Smooth muscle cell (in vitro differentiated cells): ENCODE measurements at regions not wholly inside any gene's neighbourhood (a gene's known extent, or its start where the extent isn't known, plus 50 kb on each side); places are given as distances from the start of the nearest gene placed in this dataset.
A peak's percentile ranks its signal among the peaks of the same experiment; 100 is the strongest.

Experiments
- DNase-seq: peaks from one replicate; lab custom pipeline; 2025; ENCODE audit not compliant: unreplicated experiment; lab: John Stamatoyannopoulos, UW
- H2AFZ ChIP-seq: fragments of 200-600 bp; sonication (generic); 2 replicates; pipeline ENCODE4 v1.6.0; 2016; ENCODE audit warnings: antibody characterized with exemption, low read depth, mild to moderate bottlenecking
- H3F3A ChIP-seq: fragments of 200-600 bp; sonication (generic); 2 replicates; pipeline ENCODE4 v1.6.0; 2017; ENCODE audit warnings: antibody characterized with exemption, low read depth
- H3K27ac ChIP-seq: fragments of 200-600 bp; sonication (generic); 2 replicates; pipeline ENCODE4 v1.5.1; 2016; ENCODE audit warnings: low read depth, mild to moderate bottlenecking
- H3K27me3 ChIP-seq: fragments of 200-600 bp; sonication (generic); 2 replicates; pipeline ENCODE4 v1.6.1; 2016; ENCODE audit warnings: low read depth, mild to moderate bottlenecking
- H3K36me3 ChIP-seq: fragments of 200-600 bp; sonication (generic); 2 replicates; pipeline ENCODE4 v1.5.1; 2016; ENCODE audit warnings: low read depth
- H3K4me1 ChIP-seq: fragments of 200-600 bp; sonication (generic); 2 replicates; pipeline ENCODE4 v1.5.1; 2016; ENCODE audit warnings: low read depth
- H3K4me2 ChIP-seq: fragments of 200-600 bp; sonication (generic); 2 replicates; pipeline ENCODE4 v1.6.0; 2016; ENCODE audit warnings: mild to moderate bottlenecking
- H3K4me3 ChIP-seq: fragments of 200-600 bp; sonication (generic); 2 replicates; pipeline ENCODE4 v1.5.1; 2016; ENCODE audit warnings: mild to moderate bottlenecking
- H3K79me2 ChIP-seq: fragments of 200-600 bp; sonication (generic); 2 replicates; pipeline ENCODE4 v1.6.0; 2016; ENCODE audit warnings: low read depth, mild to moderate bottlenecking
- H3K9ac ChIP-seq: fragments of 200-600 bp; sonication (generic); 2 replicates; pipeline ENCODE4 v1.6.0; 2016; ENCODE audit warnings: low read depth
- H3K9me3 ChIP-seq: fragments of 200-600 bp; sonication (generic); replicated peaks from 2 replicates; pipeline ENCODE4 v1.5.1; 2016; ENCODE audit warnings: low read depth
- H4K20me1 ChIP-seq: fragments of 200-600 bp; sonication (generic); 2 replicates; pipeline ENCODE4 v1.6.0; 2016; ENCODE audit warnings: low read depth
- CTCF ChIP-seq: fragments of 200-600 bp; sonication (generic); IDR thresholded peaks from 2 replicates; pipeline ENCODE4 v1.5.1; 2017; ENCODE audit warnings: borderline replicate concordance, mild to moderate bottlenecking, antibody characterized with exemption; ENCODE audit not compliant: insufficient read depth, poor library complexity, severe bottlenecking
- WGBS: methylation state at CpG from one replicate; pipeline ENCODE4 v1.1.7; 2016; ENCODE audit warnings: low lambda C conversion rate; 5-methylcytosine and 5-hydroxymethylcytosine counted together

GRCh38 chrX:26851981-26852380 is 611.2 kb downstream of the PPP4R3C start:
- Histone ChIP-seq H3K27me3 (no peaks in the 10 kb centered on the region), H3K9me3 (no peaks in the 10 kb centered on the region), H3K9ac (no peak overlapping the region), H3K79me2 (no peaks in the 10 kb centered on the region), H3K36me3 (no peaks in the 10 kb centered on the region), H3K27ac (no peak overlapping the region), H2AFZ (no peak overlapping the region), H3K4me2 (no peak overlapping the region), H4K20me1 (no peaks in the 10 kb centered on the region), H3K4me3 (no peak overlapping the region), H3F3A (no peaks in the 10 kb centered on the region), H3K4me1 (no peaks in the 10 kb centered on the region)
- DNase-seq = no peak
- peak; percentile 27 for TF ChIP-seq CTCF
- WGBS = 25% methylated on average over 1 of the region's 1 CpG

- no peaks in the 10 kb centered on the region for H3K4me1 ChIP-seq
- DNase-seq = no peak
- no peak overlapping the region for H3K27ac ChIP-seq
- H3K4me2 ChIP-seq = no peak overlapping the region
- H3K79me2 ChIP-seq = no peaks in the 10 kb centered on the region
- no peaks in the 10 kb centered on the region for H3K36me3 ChIP-seq
- H2AFZ ChIP-seq = no peak overlapping the region
- 54% methylated on average over 2 of the region's 2 CpGs for WGBS
- no peaks in the 10 kb centered on the region for H3K27me3 ChIP-seq
- H4K20me1 ChIP-seq = no peaks in the 10 kb centered on the region
- no peaks in the 10 kb centered on the region for H3F3A ChIP-seq
- TF ChIP-seq CTCF = no peak
- no peak overlapping the region for H3K4me3 ChIP-seq
- no peaks in the 10 kb centered on the region for H3K9me3 ChIP-seq
- H3K9ac ChIP-seq = no peak overlapping the region
Measured at GRCh38 chrX:26848511-26848910, 614.6 kb downstream of the PPP4R3C start.

DNA sequence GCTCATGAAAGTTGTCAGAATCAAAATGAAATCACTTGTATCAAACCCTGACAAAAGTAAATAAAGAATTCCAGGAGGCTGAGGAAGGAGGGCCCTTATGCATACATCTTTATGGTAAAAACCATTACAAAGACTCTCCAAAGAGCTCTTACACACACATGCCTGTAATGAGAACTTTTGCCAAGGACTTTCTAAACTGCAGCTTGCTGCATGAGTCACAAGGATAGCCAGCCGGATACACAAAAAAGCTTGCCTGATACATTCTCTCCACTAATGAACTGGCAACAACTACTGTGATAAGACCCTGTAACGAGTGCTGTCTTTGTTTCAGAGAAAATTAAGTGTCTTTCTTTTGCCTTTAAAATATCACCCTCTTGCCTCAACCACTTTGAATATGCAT is 618.1 kb downstream of the PPP4R3C start:
- no peaks in the 10 kb centered on the region for H3K4me1 ChIP-seq
- no peak for DNase-seq
- H3K36me3 ChIP-seq = no peaks in the 10 kb centered on the region
- WGBS = 23% methylated on average over 2 of the region's 2 CpGs
- H3K4me3 ChIP-seq = no peak overlapping the region
- no peaks in the 10 kb centered on the region for H3F3A ChIP-seq
- H3K9me3 ChIP-seq = no peaks in the 10 kb centered on the region
- H2AFZ ChIP-seq = no peak overlapping the region
- H3K27me3 ChIP-seq = no peaks in the 10 kb centered on the region
- no peak overlapping the region for H3K4me2 ChIP-seq
- no peak overlapping the region for H3K27ac ChIP-seq
- H3K79me2 ChIP-seq = no peaks in the 10 kb centered on the region
- no peaks in the 10 kb centered on the region for H4K20me1 ChIP-seq
- no peak for TF ChIP-seq CTCF
- no peak overlapping the region for H3K9ac ChIP-seq

GRCh38 chrX:26822448-26822847 is 606.5 kb downstream of the MAGEB5 start:
- WGBS = 15% methylated on average over 1 of the region's 1 CpG
- H3K9ac ChIP-seq = no peak overlapping the region
- no peak overlapping the region for H3K4me2 ChIP-seq
- H4K20me1 ChIP-seq = no peaks in the 10 kb centered on the region
- H3K27me3 ChIP-seq = no peaks in the 10 kb centered on the region
- no peak for DNase-seq
- H3K27ac ChIP-seq = no peak overlapping the region
- H3K36me3 ChIP-seq = no peaks in the 10 kb centered on the region
- no peak overlapping the region for H3K4me3 ChIP-seq
- H2AFZ ChIP-seq = no peak overlapping the region
- H3F3A ChIP-seq = no peaks in the 10 kb centered on the region
- no peaks in the 10 kb centered on the region for H3K79me2 ChIP-seq
- no peaks in the 10 kb centered on the region for H3K9me3 ChIP-seq
- no peak for TF ChIP-seq CTCF
- no peaks in the 10 kb centered on the region for H3K4me1 ChIP-seq
